RWPE2 (cell line): ENCODE measurements at regions not wholly inside any gene's neighbourhood (a gene's known extent, or its start where the extent isn't known, plus 50 kb on each side); places are given as distances from the start of the nearest gene placed in this dataset.

ENCODE experiments used
- ATAC-seq: fragments of 200-7000 bp; cut with Tn5 transposase; 3 replicates; pipeline ENCODE4 v1.9.1; 2021; ENCODE audit warnings: low read depth
- DNase-seq: peaks from one replicate; pipeline ENCODE4 v3.0.0-alpha.2; 2020; ENCODE audit warnings: low spot score
- H3K27ac ChIP-seq: fragments of 450-650 bp; 2 replicates; pipeline ENCODE4 v1.5.1; 2017; ENCODE audit warnings: mild to moderate bottlenecking; ENCODE audit not compliant: poor library complexity, severe bottlenecking
- H3K27me3 ChIP-seq: fragments of 250-450 bp; sonication (Bioruptor Pico); 2 replicates; pipeline ENCODE4 v1.5.1; 2021; ENCODE audit warnings: mild to moderate bottlenecking, moderate library complexity; ENCODE audit not compliant: insufficient read depth, poor library complexity, severe bottlenecking
- H3K36me3 ChIP-seq: fragments of 250-450 bp; sonication (Bioruptor Pico); 2 replicates; pipeline ENCODE4 v1.5.1; 2020; ENCODE audit warnings: low read depth, mild to moderate bottlenecking, moderate library complexity
- H3K4me1 ChIP-seq: fragments of 250-450 bp; sonication (Bioruptor Pico); 2 replicates; pipeline ENCODE4 v1.5.1; 2021; ENCODE audit warnings: mild to moderate bottlenecking, moderate library complexity; ENCODE audit not compliant: insufficient read depth, poor library complexity, severe bottlenecking
- H3K4me3 ChIP-seq: fragments of 250-450 bp; sonication (Bioruptor Pico); 2 replicates; pipeline ENCODE4 v1.5.1; 2021; ENCODE audit warnings: mild to moderate bottlenecking, moderate library complexity; ENCODE audit not compliant: severe bottlenecking
- H3K9me3 ChIP-seq: fragments of 250-450 bp; sonication (Bioruptor Pico); 2 replicates; pipeline ENCODE4 v1.5.1; 2021; ENCODE audit warnings: mild to moderate bottlenecking, moderate library complexity; ENCODE audit not compliant: severe bottlenecking
- CTCF ChIP-seq: fragments of 450-650 bp; IDR thresholded peaks from one replicate; pipeline ENCODE4 v1.5.1; 2017; ENCODE audit warnings: mild to moderate bottlenecking, moderate library complexity; ENCODE audit not compliant: poor library complexity, severe bottlenecking

DNA sequence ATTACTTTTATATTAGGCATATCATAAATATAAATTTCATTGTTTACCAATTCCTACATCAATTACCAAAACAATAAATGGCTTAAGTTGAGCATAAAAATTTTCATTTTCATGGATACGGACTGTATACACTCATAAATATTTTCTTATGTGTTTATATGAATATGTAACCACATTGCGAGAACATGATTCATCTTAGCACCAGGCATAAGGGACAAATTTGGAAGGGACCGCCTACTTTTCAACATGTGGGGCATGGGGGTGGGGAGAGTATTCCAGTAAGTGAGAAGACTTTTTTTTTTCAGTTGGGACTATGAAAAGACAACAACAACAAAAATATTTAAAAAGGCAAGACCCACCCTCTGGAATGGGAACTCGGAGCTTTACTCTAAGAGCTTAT is 296.1 kb downstream of the RAB38 start:
- DNase-seq: no peak
- no peak overlapping the region for H3K4me3 ChIP-seq
- TF ChIP-seq CTCF: no peak
- H3K4me1 ChIP-seq: no peaks in the 10 kb centered on the region
- H3K27ac ChIP-seq: no peak overlapping the region
- H3K9me3 ChIP-seq: no peaks in the 10 kb centered on the region
- ATAC-seq: no peak
- no peaks in the 10 kb centered on the region for H3K36me3 ChIP-seq
- H3K27me3 ChIP-seq: no peaks in the 10 kb centered on the region

DNA sequence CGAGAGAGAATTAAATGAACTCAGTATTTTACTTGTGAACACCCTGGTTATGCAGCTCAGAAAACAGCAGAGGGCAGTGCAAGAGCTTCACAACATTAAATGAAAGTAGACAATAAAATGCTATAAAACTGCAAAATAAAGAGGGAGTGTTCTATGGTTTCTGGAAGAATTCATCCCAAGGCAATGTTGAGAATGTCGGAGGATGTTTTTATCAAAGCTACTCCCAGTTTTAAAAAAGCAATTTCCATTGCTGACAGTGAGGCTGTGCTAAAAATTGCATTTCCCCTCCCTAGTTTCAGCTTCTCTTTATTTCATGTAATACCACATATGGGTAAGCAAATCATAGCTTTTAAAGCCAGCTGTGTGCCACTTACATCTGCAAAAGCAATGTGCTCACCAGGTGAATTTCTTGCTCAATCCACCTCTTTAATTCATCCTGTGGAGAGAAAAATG is 296.8 kb downstream of the RAB38 start:
- ATAC-seq (peak; percentile 44; the same call in 1 of the 3 replicates), DNase-seq (no peak)
- peak; percentile 66 for TF ChIP-seq CTCF
- no peaks in the 10 kb centered on the region for H3K4me1 ChIP-seq
- H3K9me3 ChIP-seq: no peaks in the 10 kb centered on the region
- H3K36me3 ChIP-seq: no peaks in the 10 kb centered on the region
- H3K4me3 ChIP-seq: no peak overlapping the region
- H3K27me3 ChIP-seq: no peaks in the 10 kb centered on the region
- no peak overlapping the region for H3K27ac ChIP-seq

GRCh38 chr11:87871056-87871455 is 304.2 kb downstream of the RAB38 start:
- H3K27ac ChIP-seq: no peak overlapping the region
- no peaks in the 10 kb centered on the region for H3K4me1 ChIP-seq
- no peak for TF ChIP-seq CTCF
- H3K36me3 ChIP-seq: no peaks in the 10 kb centered on the region
- no peaks in the 10 kb centered on the region for H3K27me3 ChIP-seq
- H3K4me3 ChIP-seq: no peak overlapping the region
- no peaks in the 10 kb centered on the region for H3K9me3 ChIP-seq
- ATAC-seq (no peak), DNase-seq (no peak)

DNA sequence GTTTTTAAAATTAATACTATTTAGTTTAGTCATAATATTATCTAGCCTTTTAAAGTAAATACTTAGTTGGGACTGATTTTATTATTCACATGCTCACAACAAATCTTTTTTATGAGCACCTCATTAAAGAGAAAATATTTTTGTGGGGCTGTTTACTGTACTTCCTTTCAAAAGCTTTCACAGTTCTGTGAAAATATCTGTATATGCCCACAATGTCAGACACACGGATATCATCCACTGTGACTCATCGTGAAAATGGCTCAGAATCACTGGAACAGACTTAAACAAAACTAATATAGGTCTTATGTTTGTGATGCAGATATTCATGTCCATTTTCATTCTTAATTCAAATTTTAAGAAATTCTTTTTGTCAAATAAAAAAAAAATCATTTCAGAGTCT is 305.2 kb downstream of the RAB38 start:
- H3K27me3 ChIP-seq: no peaks in the 10 kb centered on the region
- H3K4me3 ChIP-seq: no peak overlapping the region
- ATAC-seq (no peak), DNase-seq (no peak)
- no peaks in the 10 kb centered on the region for H3K36me3 ChIP-seq
- TF ChIP-seq CTCF: no peak
- no peak overlapping the region for H3K27ac ChIP-seq
- no peaks in the 10 kb centered on the region for H3K4me1 ChIP-seq
- H3K9me3 ChIP-seq: no peaks in the 10 kb centered on the region

DNA sequence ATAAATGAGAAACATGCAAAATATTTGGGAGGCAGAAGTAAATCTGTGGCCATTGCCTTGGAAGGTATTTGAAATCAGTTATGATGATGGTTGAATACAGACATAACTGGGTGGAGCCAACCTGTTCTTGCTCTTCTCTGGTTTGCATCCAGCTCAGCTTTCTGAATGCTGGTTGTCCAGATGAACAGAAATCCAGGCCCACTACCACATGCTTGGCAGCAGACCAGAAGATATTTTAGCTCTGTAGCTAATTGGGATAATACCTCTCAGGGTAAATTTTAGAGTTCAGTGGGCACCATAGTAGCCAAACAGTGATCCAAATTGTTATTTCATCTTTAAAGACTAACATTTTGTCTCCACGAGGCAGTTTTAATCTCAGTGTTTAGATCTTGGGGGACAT is 308.3 kb downstream of the RAB38 start:
- DNase-seq (no peak), ATAC-seq (no peak)
- Histone ChIP-seq H3K27me3 (no peaks in the 10 kb centered on the region), H3K9me3 (no peaks in the 10 kb centered on the region), H3K27ac (no peak overlapping the region), H3K4me3 (no peak overlapping the region), H3K36me3 (no peaks in the 10 kb centered on the region), H3K4me1 (no peaks in the 10 kb centered on the region)
- no peak for TF ChIP-seq CTCF
